ENCODE measurements at regions not wholly inside any gene's neighbourhood (a gene's known extent, or its start where the extent isn't known, plus 50 kb on each side); places are given as distances from the start of the nearest gene placed in this dataset.
"Not testable (repeated sequence)": the region's sequence is repeated elsewhere in the genome, so short reads cannot be mapped to it uniquely, and the experiment has no call there.

DNA sequence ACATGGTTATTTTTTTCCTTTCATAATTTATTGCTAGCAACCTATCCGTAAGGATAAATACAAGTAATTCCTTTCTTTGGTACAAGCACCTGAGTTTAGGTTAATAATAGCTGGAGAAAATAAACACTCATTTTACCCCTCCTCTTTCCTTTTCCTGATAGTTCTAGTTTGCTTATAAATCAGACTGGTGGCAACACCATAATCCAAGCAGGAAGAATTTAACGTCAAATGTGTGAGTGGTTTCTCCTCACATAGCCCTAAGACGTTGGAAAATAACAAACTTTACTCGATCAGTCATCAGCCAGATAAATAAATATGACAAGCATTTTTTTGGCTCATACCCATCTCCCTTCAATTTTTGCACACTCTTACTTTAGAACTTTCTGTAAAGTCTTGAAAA is 190.3 kb upstream of the FAM241A start:
- no peak for DNase-seq (ENCODE audit: low spot score)

GRCh38 chr4:111957116-111957515 is 188.1 kb upstream of the FAM241A start:
- no peak for DNase-seq (ENCODE audit: low spot score)

DNA sequence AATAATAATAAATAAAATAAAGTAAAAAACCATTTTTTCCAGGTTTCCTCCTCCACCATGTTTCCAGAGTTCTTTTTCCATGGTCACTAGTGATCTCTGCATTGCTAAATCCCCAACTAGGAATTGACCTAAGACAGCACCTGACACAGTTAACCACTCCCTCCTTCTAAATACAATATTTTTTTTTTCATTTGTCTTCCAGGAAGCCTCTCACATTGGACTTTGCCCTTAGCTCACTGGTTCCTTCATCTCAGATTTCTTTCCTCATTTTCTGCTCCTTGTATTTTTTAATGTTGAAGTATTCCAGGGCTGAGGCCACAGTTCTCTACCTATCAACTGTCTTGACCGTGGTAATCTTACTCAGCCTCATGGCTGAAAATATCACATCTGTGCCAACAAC is 187.3 kb upstream of the FAM241A start:
- DNase-seq (ENCODE audit: low spot score): no peak

DNA sequence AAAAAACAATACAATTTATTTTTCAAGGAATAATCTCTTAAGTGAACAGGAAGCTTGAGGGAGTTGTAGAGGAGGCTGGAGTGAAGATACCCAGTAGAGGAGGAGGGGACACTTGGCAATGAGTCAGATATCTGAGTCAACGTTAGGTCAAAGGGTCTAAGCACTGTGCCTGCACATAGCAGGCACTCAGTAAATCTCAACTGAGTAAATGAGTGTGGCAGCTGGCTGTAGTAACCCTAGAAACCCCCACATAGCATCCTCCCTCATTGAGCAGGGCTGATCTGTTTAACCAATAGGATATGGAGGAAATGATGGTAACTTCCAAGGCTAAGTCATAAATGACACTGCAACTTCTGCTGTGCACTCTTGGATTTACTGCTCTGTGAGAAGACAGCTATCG is 186.0 kb upstream of the FAM241A start:
- no peak for DNase-seq (ENCODE audit: low spot score)

GRCh38 chr4:111960241-111960667 is 185.0 kb upstream of the FAM241A start:
- DNase-seq (ENCODE audit: low spot score): no peak

- DNase-seq (ENCODE audit: low spot score): not testable (repeated sequence)
These were observed 184.2 kb upstream of the FAM241A start for GRCh38 chr4:111961026-111961425.

DNA sequence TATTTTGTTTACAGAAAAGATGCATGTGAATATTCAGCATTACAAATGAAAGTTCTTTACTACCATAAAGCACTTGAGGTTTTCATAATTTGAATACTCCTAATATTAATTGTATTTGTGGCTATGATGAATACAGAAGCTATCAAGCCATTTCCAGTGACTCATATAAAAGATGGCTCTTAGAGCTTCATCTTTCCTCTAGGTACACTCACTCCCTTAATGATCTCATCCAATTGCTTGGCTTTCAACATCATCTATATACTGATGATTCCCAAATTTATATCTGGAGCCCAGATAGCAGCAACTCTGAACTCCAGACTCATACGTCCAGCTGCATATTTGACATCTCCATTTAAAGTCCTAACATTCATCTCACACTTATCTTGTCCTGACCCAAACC is 183.4 kb upstream of the FAM241A start:
- DNase-seq (ENCODE audit: low spot score): no peak

DNA sequence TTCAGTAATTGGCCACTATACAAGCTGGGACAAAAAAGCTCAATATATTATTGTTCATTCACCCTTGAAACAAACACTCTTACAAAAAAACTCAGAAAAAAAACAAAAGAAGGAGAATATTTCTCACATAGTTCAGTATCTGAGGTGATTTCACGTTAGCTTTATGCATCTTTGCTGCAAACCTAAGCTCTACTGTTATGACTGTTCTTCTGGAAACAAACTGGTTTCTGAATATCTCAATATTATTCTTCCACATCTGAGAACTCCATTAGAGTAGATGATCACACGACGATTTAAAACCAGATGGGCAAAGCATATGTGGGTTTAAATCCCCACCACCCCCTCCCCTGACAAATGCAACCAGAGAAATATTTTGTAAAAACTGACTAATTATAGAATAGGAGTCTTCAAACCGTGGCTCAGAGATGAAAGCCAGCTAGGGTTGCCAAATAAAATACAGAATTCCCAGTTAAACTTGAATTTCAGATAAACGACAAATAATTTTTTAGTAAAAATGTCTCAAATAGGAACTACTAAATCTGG is 182.0 kb upstream of the FAM241A start:
- DNase-seq (ENCODE audit: low spot score): no peak

DNA sequence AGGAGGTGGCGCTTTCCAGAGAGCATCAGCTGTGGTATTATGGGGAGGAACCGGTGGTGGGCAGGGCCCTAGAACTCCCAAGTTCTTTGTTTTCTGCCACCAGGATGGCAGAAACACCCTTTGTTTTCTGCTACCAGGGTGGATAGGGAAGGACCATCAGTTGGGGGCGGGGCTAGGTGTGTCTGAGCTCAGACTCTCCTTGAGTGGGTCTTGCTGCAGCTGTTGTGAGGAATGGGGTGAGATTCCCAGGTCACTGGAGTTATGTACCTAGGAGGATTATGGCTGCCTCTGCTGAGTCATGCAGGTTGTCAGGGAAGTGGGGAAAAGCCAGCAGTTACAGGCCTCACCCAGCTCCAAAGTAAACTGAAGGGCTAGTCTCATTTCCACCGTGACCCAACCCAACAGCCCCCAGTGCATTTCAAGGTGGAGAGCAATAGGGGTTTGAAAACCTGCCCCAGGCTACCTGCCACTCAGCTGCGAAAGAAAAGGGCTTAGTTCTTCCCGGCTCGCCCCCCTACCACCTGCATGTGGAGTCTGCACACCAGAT is 167.8 kb upstream of the FAM241A start:
- no peak for DNase-seq (ENCODE audit: low spot score)

DNA sequence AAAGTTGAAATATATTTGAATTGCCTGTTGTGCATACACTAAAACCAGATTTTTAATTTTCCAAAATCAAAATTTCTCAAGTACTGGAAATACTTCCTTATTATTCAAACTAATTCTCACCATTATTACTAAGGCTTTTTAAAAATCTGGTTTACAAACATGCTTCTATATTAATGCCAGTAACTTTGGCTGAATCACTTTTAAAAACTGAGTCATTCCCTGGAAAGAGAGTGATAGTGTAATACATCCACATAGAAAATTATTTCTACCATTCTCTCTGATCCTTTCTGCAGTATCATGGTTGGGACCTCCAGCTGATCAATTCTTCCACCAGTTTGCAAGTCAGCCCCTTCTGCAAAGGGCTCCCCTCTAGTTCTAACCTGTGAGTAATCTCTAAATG is 165.3 kb upstream of the FAM241A start:
- DNase-seq (ENCODE audit: low spot score): no peak

- no peak for DNase-seq (ENCODE audit: low spot score)
These were observed 163.2 kb upstream of the FAM241A start for GRCh38 chr4:111982089-111982488.

- DNase-seq (ENCODE audit: low spot score): no peak
These were observed 161.0 kb upstream of the FAM241A start for GRCh38 chr4:111984169-111984819.

- DNase-seq (ENCODE audit: low spot score): no peak
These were observed 159.8 kb upstream of the FAM241A start for GRCh38 chr4:111985426-111985825.

DNA sequence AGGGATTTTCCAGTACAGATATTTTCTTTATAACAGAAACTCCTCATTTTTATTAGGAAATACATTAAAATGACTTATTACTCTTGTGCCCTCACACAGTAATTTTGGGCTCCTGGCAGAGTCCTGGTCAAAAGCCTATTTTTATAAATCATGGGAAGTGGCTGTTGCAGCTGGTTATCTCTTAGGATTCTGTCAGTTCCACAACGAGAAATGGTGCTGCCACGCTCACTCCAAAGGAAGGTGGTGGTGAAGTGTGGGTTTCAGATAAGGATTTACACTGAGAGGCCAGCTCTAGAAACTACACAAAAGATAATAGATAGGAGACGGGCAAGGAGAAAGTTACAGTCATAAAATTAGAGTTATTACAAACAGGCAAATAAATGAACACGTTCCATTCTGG is 159.2 kb upstream of the FAM241A start:
- no peak for DNase-seq (ENCODE audit: low spot score)

DNA sequence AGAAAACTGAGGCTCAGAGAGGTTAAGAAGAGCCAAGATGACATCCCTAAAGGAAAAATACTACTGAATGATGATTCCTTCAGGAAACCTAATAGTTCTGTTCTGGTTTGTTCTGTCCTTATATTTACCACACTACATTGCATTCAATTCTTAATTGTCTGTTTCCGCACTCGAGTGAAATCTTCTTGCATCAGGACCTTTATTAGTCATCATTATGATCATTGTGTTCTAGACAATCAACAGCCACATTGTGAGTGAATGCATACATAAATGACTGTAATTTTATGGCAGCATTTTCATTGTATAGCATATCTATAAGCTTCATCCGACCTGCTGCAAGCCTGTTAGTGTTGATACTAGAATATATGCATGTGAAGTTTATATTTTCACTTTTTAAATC is 156.7 kb upstream of the FAM241A start:
- DNase-seq (ENCODE audit: low spot score): no peak

GRCh38 chr4:111989817-111990216 is 155.4 kb upstream of the FAM241A start:
- DNase-seq (ENCODE audit: low spot score): no peak

- DNase-seq (ENCODE audit: low spot score): peak; percentile 56
These were observed 154.1 kb upstream of the FAM241A start for GRCh38 chr4:111991163-111991562.

DNA sequence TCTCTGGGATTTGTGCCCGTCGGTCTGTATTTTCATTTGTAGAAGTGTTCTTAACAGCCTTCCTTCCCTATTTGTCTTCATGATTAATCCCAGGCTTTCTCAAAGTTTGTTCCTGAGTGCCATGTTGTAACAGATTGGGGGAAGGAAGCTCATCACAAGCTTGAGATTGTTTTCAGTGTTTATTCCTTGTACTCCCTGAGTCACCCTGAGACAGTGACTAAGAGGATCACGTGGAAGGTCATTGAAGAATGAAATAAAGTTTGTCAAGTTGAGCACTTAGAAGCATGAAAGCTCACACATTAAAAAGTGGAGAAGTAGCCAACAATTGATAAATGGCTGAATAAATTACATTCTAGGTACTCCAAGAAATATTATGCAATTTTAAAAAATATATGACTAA is 153.5 kb upstream of the FAM241A start:
- no peak for DNase-seq (ENCODE audit: low spot score)

GRCh38 chr4:111992351-111993168 is 152.7 kb upstream of the FAM241A start:
- DNase-seq (ENCODE audit: low spot score): no peak

DNA sequence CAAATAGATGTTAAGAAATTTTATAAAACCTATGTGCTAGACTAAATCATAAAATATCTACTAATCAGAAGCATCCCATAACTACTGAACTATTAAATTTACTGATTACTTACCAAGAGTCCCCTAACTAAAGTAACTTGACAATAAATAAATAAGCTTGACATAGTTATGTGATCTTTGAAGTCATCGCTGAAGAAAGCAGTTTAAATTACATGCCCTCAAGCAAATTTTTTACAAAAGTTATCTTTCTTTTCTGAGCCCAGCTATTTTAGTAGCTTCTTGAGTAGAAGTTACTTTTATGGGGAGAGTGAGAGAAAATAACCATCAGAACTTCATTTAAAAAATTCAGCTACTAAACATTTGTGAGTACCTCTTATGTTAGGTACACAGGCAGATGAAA is 150.9 kb upstream of the FAM241A start:
- DNase-seq (ENCODE audit: low spot score): no peak

- no peak for DNase-seq (ENCODE audit: low spot score)
These were observed 147.5 kb upstream of the FAM241A start for GRCh38 chr4:111997785-111998184.

GRCh38 chr4:111999801-112000200 is 145.5 kb upstream of the FAM241A start:
- DNase-seq (ENCODE audit: low spot score): no peak

DNA sequence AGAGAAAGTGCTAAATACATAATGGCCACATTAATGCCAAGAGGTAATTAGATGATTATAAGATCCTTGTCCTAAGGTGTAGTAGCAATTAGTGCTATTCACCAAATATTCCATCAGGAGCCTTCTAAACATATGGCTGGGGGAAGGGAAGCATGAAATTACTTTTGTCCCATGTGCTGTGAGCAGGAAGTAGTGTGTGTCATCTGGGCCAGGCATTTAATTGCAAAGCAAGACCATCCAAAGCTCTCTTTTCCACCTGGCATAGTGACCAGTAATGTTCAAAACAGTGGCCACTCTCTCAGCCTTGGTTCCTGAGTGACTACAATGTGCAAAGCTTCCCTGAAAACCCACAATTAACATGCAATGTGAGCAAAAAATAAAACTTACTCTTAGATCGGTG is 144.2 kb upstream of the FAM241A start:
- DNase-seq (ENCODE audit: low spot score): no peak
